Pancreas (tissue), 10 donors: ENCODE measurements at regions not wholly inside any gene's neighbourhood (a gene's known extent, or its start where the extent isn't known, plus 50 kb on each side); places are given as distances from the start of the nearest gene placed in this dataset.

ENCODE experiments used
- ATAC-seq, 4 donors: fragments of 200-7000 bp; cut with Tn5 transposase; one replicate each; pipeline versions ENCODE4 v1.8.0 to v1.9.1; 2020; ENCODE audit warnings: mild to moderate bottlenecking in 4 of 4, moderate library complexity in 4 of 4
- DNase-seq, 6 donors: peaks; one replicate each; pipeline ENCODE4 v3.0.0-alpha.2; 2020
- FAIRE-seq: peaks from 2 replicates; lab custom pipeline; 2012; peaks lifted over from hg19 to GRCh38; lab: Jason Lieb, UNC
- H3K27ac ChIP-seq, 4 donors: fragments of 200-600 bp; sonication (generic); 1 replicate in 3 of 4; 2 replicates in 1 of 4; pipeline versions ENCODE4 v1.5.0 to v1.8.0; 2020
- H3K27me3 ChIP-seq, 4 donors: fragments of 200-600 bp; one replicate each; pipeline ENCODE4 v1.8.0; 2021
- H3K36me3 ChIP-seq, 3 donors: fragments of 200-600 bp; sonication (generic) in 1 of 3; one replicate each; pipeline versions ENCODE4 v1.5.0 to v1.8.0; 2020 to 2021
- H3K4me1 ChIP-seq, 3 donors: fragments of 200-600 bp; one replicate each; pipeline ENCODE4 v1.8.0; 2021
- H3K4me3 ChIP-seq, 4 donors: fragments of 200-600 bp; sonication (generic) in 2 of 4; one replicate each; pipeline versions ENCODE4 v1.5.0 to v1.8.0; 2020 to 2021
- H3K9me3 ChIP-seq, 4 donors: fragments of 200-600 bp; one replicate each; pipeline ENCODE4 v1.8.0; 2021
- CTCF ChIP-seq, 4 donors: fragments of 200-600 bp; sonication (generic) in 3 of 4; IDR thresholded peaks; one replicate each; pipeline versions ENCODE4 v1.5.0 to v1.8.0; 2021; ENCODE audit warnings: antibody characterized with exemption in 4 of 4
- WGBS, 2 donors: extraction: QIAGEN DNeasy Blood & Tissue Kit; methylation state at CpG; one replicate each; pipeline ENCODE4 v1.1.7; 2013; 5-methylcytosine and 5-hydroxymethylcytosine counted together
- intact Hi-C, 3 donors: fragments of 100-400 bp; cut with DNase I; formaldehyde crosslinking; loops; one replicate each; pipeline versions ENCODE4 v1.11.1 to v1.14.2; 2022
- donor health status: healthy with polysubstance abuse.
- donor health status: DM: no; HTN: no; CAD: no; lungs with moderate emphysema.
- donor health status: DM: no; HTN: no; CAD: no.
- donor health status: control.
- donor health status: control.
- donor health status: Bipolar disorder and iron deficiency.
- donor health status: DM: yes; HTN: yes; CAD: no.
- donor health status: DM: no; HTN: no; CAD: no.
- donor health status: DM: no; HTN: no; CAD: no.
- donor health status: DM: yes; HTN: yes; CAD: no.

GRCh38 chr11:134921938-134922337 is 509.9 kb upstream of the B3GAT1 start:
- intact Hi-C loops, result no loop called here
- FAIRE-seq, result no peak
- no peak for DNase-seq
- WGBS, 2 donors, result 27 to 39% methylated on average over 3 of the region's 3 CpGs
- no peak for ATAC-seq
- no peaks in the 10 kb centered on the region for H3K4me1 ChIP-seq
- H3K27me3 ChIP-seq, result peaks cover 0 to 5% (median 0%) of the 10 kb centered on the region in 4 donors
- no peaks in the 10 kb centered on the region for H3K36me3 ChIP-seq
- no peaks in the 10 kb centered on the region for H3K9me3 ChIP-seq
- H3K4me3 ChIP-seq, result no peak overlapping the region
- H3K27ac ChIP-seq, result no peak overlapping the region
- no peak for TF ChIP-seq CTCF (IDR thresholded peaks at IDR 0.05)

GRCh38 chr11:134920851-134921608 is 509.0 kb upstream of the B3GAT1 start:
- Histone ChIP-seq H3K36me3 (no peaks in the 10 kb centered on the region), H3K27ac (no peak overlapping the region), H3K4me1 (no peaks in the 10 kb centered on the region), H3K9me3 (no peaks in the 10 kb centered on the region), H3K4me3 (no peak overlapping the region), H3K27me3 (peaks cover 0 to 5% (median 0%) of the 10 kb centered on the region in 4 donors)
- TF ChIP-seq CTCF (IDR thresholded peaks at IDR 0.05), result no peak
- intact Hi-C loops, result no loop called here
- 58 to 61% methylated on average over 8 of the region's 8 CpGs for WGBS, 2 donors
- DNase-seq (no peak), FAIRE-seq (no peak), ATAC-seq (no peak)

GRCh38 chr11:134916421-134917213 is 504.6 kb upstream of the B3GAT1 start:
- TF ChIP-seq CTCF (IDR thresholded peaks at IDR 0.05), result no peak
- H3K4me3 ChIP-seq, result no peak overlapping the region
- H3K27ac ChIP-seq, result no peak overlapping the region
- intact Hi-C loops, result no loop called here
- H3K4me1 ChIP-seq, result no peaks in the 10 kb centered on the region
- FAIRE-seq (no peak), DNase-seq (no peak), ATAC-seq (no peak)
- H3K9me3 ChIP-seq, result no peaks in the 10 kb centered on the region
- 53 to 60% methylated on average over 9 of the region's 9 CpGs for WGBS, 2 donors
- H3K27me3 ChIP-seq, result peaks cover 0 to 5% (median 0%) of the 10 kb centered on the region in 4 donors
- no peaks in the 10 kb centered on the region for H3K36me3 ChIP-seq

GRCh38 chr11:134915881-134916280 is 503.8 kb upstream of the B3GAT1 start:
- TF ChIP-seq CTCF (IDR thresholded peaks at IDR 0.05), result no peak
- Histone ChIP-seq H3K4me3 (no peak overlapping the region), H3K36me3 (no peaks in the 10 kb centered on the region), H3K27me3 (peaks cover 0 to 5% (median 0%) of the 10 kb centered on the region in 4 donors), H3K4me1 (no peaks in the 10 kb centered on the region), H3K9me3 (no peaks in the 10 kb centered on the region), H3K27ac (no peak overlapping the region)
- no peak for FAIRE-seq
- DNase-seq, result no peak
- ATAC-seq, result no peak
- 59 to 80% methylated on average over 5 of the region's 5 CpGs for WGBS, 2 donors
- intact Hi-C loops, result no loop called here
